Subcutaneous abdominal adipose tissue (tissue), 5 donors: ENCODE measurements at regions not wholly inside any gene's neighbourhood (a gene's known extent, or its start where the extent isn't known, plus 50 kb on each side); places are given as distances from the start of the nearest gene placed in this dataset.
"Not testable (repeated sequence)": the region's sequence is repeated elsewhere in the genome, so short reads cannot be mapped to it uniquely, and the experiment has no call there.

Experiments used
- H3K27ac ChIP-seq: one replicate; pipeline ENCODE4 v1.7.0; 2013; ENCODE audit warnings: low read depth, mild to moderate bottlenecking, inconsistent platforms, low read length, moderate library complexity
- H3K27me3 ChIP-seq, 5 donors: one replicate each; pipeline ENCODE4 v1.7.0; 2013; ENCODE audit warnings: low read length in 5 of 5, inconsistent platforms in 1 of 5; ENCODE audit not compliant: control insufficient read depth in 5 of 5, insufficient read depth in 4 of 5
- H3K36me3 ChIP-seq, 5 donors: one replicate each; pipeline ENCODE4 v1.7.0; 2013; ENCODE audit warnings: low read length in 5 of 5; ENCODE audit not compliant: control insufficient read depth in 5 of 5, insufficient read depth in 5 of 5
- H3K4me1 ChIP-seq, 5 donors: one replicate each; pipeline ENCODE4 v1.7.0; 2013; ENCODE audit warnings: low read length in 5 of 5, mild to moderate bottlenecking in 3 of 5, moderate library complexity in 1 of 5; ENCODE audit not compliant: control insufficient read depth in 5 of 5, insufficient read depth in 5 of 5
- H3K4me3 ChIP-seq, 5 donors: one replicate each; pipeline ENCODE4 v1.7.0; 2013; ENCODE audit warnings: low read length in 5 of 5, low read depth in 1 of 5
- H3K9ac ChIP-seq, 5 donors: one replicate each; pipeline ENCODE4 v1.7.0; 2013; ENCODE audit warnings: low read length in 5 of 5, mild to moderate bottlenecking in 4 of 5, moderate library complexity in 3 of 5
- H3K9me3 ChIP-seq, 5 donors: one replicate each; pipeline ENCODE4 v1.7.0; 2013; ENCODE audit warnings: low read length in 5 of 5; ENCODE audit not compliant: control insufficient read depth in 5 of 5
- donor health status: healthy.
- donor health status: healthy.
- donor health status: healthy.
- donor health status: healthy.
- donor health status: healthy.

GRCh38 chr2:82340578-82341053, 2036.1 kb upstream of the LRRTM1 start:
- Histone ChIP-seq H3K36me3 (no peaks in the 10 kb centered on the region), H3K4me3 (no peak overlapping the region), H3K9me3 (no peaks in the 10 kb centered on the region), H3K4me1 (peaks cover 0 to 7% (median 3%) of the 10 kb centered on the region in 5 donors), H3K27me3 (no peaks in the 10 kb centered on the region), H3K27ac (no peak overlapping the region), H3K9ac (no peak overlapping the region)

- Histone ChIP-seq H3K4me3 (no peak overlapping the region), H3K27me3 (no peaks in the 10 kb centered on the region), H3K9me3 (no peaks in the 10 kb centered on the region), H3K36me3 (no peaks in the 10 kb centered on the region), H3K9ac (no peak overlapping the region), H3K4me1 (peaks cover 0 to 7% (median 3%) of the 10 kb centered on the region in 5 donors), H3K27ac (no peak overlapping the region)
Measured at GRCh38 chr2:82339805-82340204, 2035.3 kb upstream of the LRRTM1 start.

- no peak overlapping the region for H3K9ac ChIP-seq
- H3K9me3 ChIP-seq: no peaks in the 10 kb centered on the region
- no peaks in the 10 kb centered on the region for H3K36me3 ChIP-seq
- H3K27ac ChIP-seq: no peak overlapping the region
- H3K4me3 ChIP-seq: no peak overlapping the region
- H3K27me3 ChIP-seq: no peaks in the 10 kb centered on the region
- no peaks in the 10 kb centered on the region for H3K4me1 ChIP-seq
Measured at GRCh38 chr2:82333697-82334096, 2029.1 kb upstream of the LRRTM1 start.

- H3K36me3 ChIP-seq: no peaks in the 10 kb centered on the region
- H3K27me3 ChIP-seq: no peaks in the 10 kb centered on the region
- no peaks in the 10 kb centered on the region for H3K9me3 ChIP-seq
- H3K9ac ChIP-seq: no peak overlapping the region
- H3K4me1 ChIP-seq: no peaks in the 10 kb centered on the region
- no peak overlapping the region for H3K27ac ChIP-seq
- no peak overlapping the region for H3K4me3 ChIP-seq
Measured at GRCh38 chr2:82330155-82330554, 2025.6 kb upstream of the LRRTM1 start.

- not testable (repeated sequence) for H3K27me3 ChIP-seq
Measured at GRCh38 chr2:82326180-82326767, 2021.7 kb upstream of the LRRTM1 start.

GRCh38 chr2:82320296-82320695, 2015.7 kb upstream of the LRRTM1 start:
- H3K4me1 ChIP-seq: no peaks in the 10 kb centered on the region
- H3K4me3 ChIP-seq: no peak overlapping the region
- H3K27ac ChIP-seq: no peak overlapping the region
- no peaks in the 10 kb centered on the region for H3K27me3 ChIP-seq
- H3K9me3 ChIP-seq: no peaks in the 10 kb centered on the region
- no peaks in the 10 kb centered on the region for H3K36me3 ChIP-seq
- H3K9ac ChIP-seq: no peak overlapping the region

More at GRCh38 chr2:82326180-82326767, 2021.7 kb upstream of the LRRTM1 start:
- not testable (repeated sequence) for H3K27ac ChIP-seq, H3K4me3 ChIP-seq, H3K9me3 ChIP-seq, H3K36me3 ChIP-seq, H3K9ac ChIP-seq, H3K4me1 ChIP-seq

GRCh38 chr2:82317012-82317411, 2012.5 kb upstream of the LRRTM1 start:
- no peaks in the 10 kb centered on the region for H3K9me3 ChIP-seq
- H3K4me3 ChIP-seq: no peak overlapping the region
- no peaks in the 10 kb centered on the region for H3K4me1 ChIP-seq
- no peaks in the 10 kb centered on the region for H3K36me3 ChIP-seq
- no peak overlapping the region for H3K27ac ChIP-seq
- no peaks in the 10 kb centered on the region for H3K27me3 ChIP-seq
- H3K9ac ChIP-seq: no peak overlapping the region

- Histone ChIP-seq H3K9ac (no peak overlapping the region), H3K27ac (no peak overlapping the region), H3K4me1 (no peaks in the 10 kb centered on the region), H3K27me3 (no peaks in the 10 kb centered on the region), H3K4me3 (no peak overlapping the region), H3K9me3 (no peaks in the 10 kb centered on the region), H3K36me3 (no peaks in the 10 kb centered on the region)
Measured at GRCh38 chr2:82316586-82316985, 2012.0 kb upstream of the LRRTM1 start.

- no peaks in the 10 kb centered on the region for H3K27me3 ChIP-seq
- H3K9ac ChIP-seq: no peak overlapping the region
- H3K4me1 ChIP-seq: no peaks in the 10 kb centered on the region
- H3K27ac ChIP-seq: no peak overlapping the region
- no peaks in the 10 kb centered on the region for H3K9me3 ChIP-seq
- no peaks in the 10 kb centered on the region for H3K36me3 ChIP-seq
- H3K4me3 ChIP-seq: no peak overlapping the region
Measured at GRCh38 chr2:82314836-82315472, 2010.4 kb upstream of the LRRTM1 start.

- Histone ChIP-seq H3K36me3 (no peaks in the 10 kb centered on the region), H3K4me1 (no peaks in the 10 kb centered on the region), H3K9me3 (no peaks in the 10 kb centered on the region), H3K4me3 (no peak overlapping the region), H3K9ac (no peak overlapping the region), H3K27me3 (no peaks in the 10 kb centered on the region), H3K27ac (no peak overlapping the region)
Measured at GRCh38 chr2:82307511-82307910, 2003.0 kb upstream of the LRRTM1 start.
